ENCODE measurements at regions not wholly inside any gene's neighbourhood (a gene's known extent, or its start where the extent isn't known, plus 50 kb on each side); places are given as distances from the start of the nearest gene placed in this dataset.
A peak's percentile ranks its signal among the peaks of the same experiment; 100 is the strongest.

DNA sequence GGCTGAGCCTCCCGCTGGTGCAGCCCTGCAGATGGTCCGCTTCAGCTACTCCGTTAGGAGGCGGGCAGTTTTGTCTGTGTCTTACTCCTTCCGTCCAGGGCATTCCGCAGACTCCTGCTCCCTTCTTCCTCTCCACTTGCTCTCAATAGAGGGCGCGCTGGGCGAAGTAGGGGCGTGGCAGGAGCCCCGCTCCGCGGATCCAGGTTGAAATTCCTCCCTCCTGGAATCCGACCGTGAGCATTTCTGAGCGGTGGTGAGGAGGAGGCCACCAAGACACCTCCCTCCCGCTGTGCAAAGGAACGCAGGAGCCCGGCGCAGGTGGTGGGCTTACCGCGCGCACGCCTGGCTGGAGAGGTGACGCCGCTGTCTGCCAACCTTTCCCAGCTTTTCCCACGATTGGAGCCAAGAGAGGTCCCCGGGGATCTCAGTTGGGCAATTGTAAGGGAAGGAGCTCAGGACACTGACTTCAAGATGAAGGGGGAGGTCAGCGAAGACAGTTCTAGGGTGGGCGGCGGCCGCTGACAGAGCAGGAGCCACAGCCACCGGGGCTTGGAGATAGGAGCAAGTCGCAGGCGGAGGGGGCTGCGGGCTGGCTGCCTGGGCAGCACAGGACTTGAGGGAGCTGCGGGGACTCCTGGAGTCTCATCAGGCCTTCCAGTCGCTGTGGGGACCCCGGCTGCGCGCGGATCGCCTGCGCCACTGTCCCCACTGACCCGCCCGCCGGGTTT, 1011.3 kb downstream of the XPNPEP1 start:
- peak overlapping the region; percentile 70 for H2AFZ ChIP-seq (ENCODE audit: low read length)
- 3% methylated on average over 34 of the region's 47 CpGs; no CpG with 5 or more reads in 1 of the 2 experiments for WGBS, 2 experiments (ENCODE audit: extremely low coverage in 1 of 2, insufficient coverage in 1 of 2, insufficient read length in 1 of 2, insufficient replicate concordance in 2 of 2, low coverage in 1 of 2, low lambda C conversion rate in 2 of 2, missing lambda C conversion rate in 1 of 2)
- peak overlapping the region; percentile 90 for H3K4me2 ChIP-seq (ENCODE audit: insufficient read depth in 1 of 2, low read depth in 2 of 2, low read length in 2 of 2)
- no peak for TF ChIP-seq JUN (IDR thresholded peaks at IDR 0.05; ENCODE audit: low read depth, low read length)
- TF ChIP-seq POLR2A (IDR thresholded peaks at IDR 0.05; ENCODE audit: control extremely low read depth in 1 of 2, low read depth in 2 of 2, low read length in 2 of 2), result no peak
- TF ChIP-seq CTCF (IDR thresholded peaks at IDR 0.05; ENCODE audit: control extremely low read depth in 1 of 3, insufficient read depth in 1 of 3, low read depth in 1 of 3, low read length in 3 of 3), result peak; percentile 63 to 75 (median 67)
- TF ChIP-seq SP2 (IDR thresholded peaks at IDR 0.05; ENCODE audit: low read length), result no peak
- TF ChIP-seq SAP30 (IDR thresholded peaks at IDR 0.05; ENCODE audit: insufficient read depth, insufficient replicate concordance, low read length), result peak; percentile 36
- TF ChIP-seq POU5F1 (IDR thresholded peaks at IDR 0.05; ENCODE audit: low read depth, low read length), result 0 out of 2 replicates have a peak, but pooled peaks have one; percentile 16
- no peak for TF ChIP-seq POLR2AphosphoS5 (IDR thresholded peaks at IDR 0.05; ENCODE audit: low read depth, low read length)
- TF ChIP-seq BCL11A (IDR thresholded peaks at IDR 0.05; ENCODE audit: low read depth in 2 of 2, low read length in 2 of 2), result no peak
- TF ChIP-seq RAD21 (IDR thresholded peaks at IDR 0.05 in 1 of 2, conservative IDR thresholded peaks at IDR 0.05 in 1 of 2; ENCODE audit: low read depth in 2 of 2, low read length in 2 of 2), result peak; percentile 63 to 64
- TF ChIP-seq CREB1 (IDR thresholded peaks at IDR 0.05), result no peak; the same call in 1 of the 2 replicates

More for the DNA sequence above, 1011.3 kb downstream of the XPNPEP1 start:
- no peak overlapping the region for H3K23ac ChIP-seq (ENCODE audit: insufficient read length)
- no peak overlapping the region for H2AK5ac ChIP-seq (ENCODE audit: low read depth, low read length)
- no peak overlapping the region for H3K4ac ChIP-seq (replicated peaks; ENCODE audit: insufficient read length, low read depth, low read length)
- POLR2A ChIA-PET (ENCODE audit: partially characterized antibody), result no interaction called here
- no peaks in the 10 kb centered on the region for H3K9me3 ChIP-seq (ENCODE audit: insufficient read depth in 2 of 2, low read depth in 1 of 2, low read length in 1 of 2)
- no peak overlapping the region for H2BK15ac ChIP-seq (ENCODE audit: low read length)
- peak; percentile 64 to 94 for DNase-seq (ENCODE audit: low read depth in 1 of 2, low spot score in 2 of 2)
- no peak overlapping the region for H3K27ac ChIP-seq (ENCODE audit: low read depth, low read length)
- no peak overlapping the region for H2BK5ac ChIP-seq (ENCODE audit: low read depth, low read length)
- CTCF ChIA-PET (ENCODE audit: partially characterized antibody), result interaction anchor here (0.6 to 2.2 kb wide), 22 partner anchors 9 to 1975 kb away, joined by 3 to 12 read pairs (median 4); no protein-coding TSS in a partner anchor
- H3K23me2 ChIP-seq (ENCODE audit: low read depth, low read length), result peaks cover 5% of the 10 kb centered on the region; the same call in 1 of the 2 replicates
- H4K20me1 ChIP-seq (replicated peaks in 1 of 2; ENCODE audit: control insufficient read depth in 1 of 2, insufficient read depth in 2 of 2, low read length in 2 of 2), result no peaks in the 10 kb centered on the region
- no peaks in the 10 kb centered on the region for H3K79me1 ChIP-seq (ENCODE audit: low read depth, low read length)
- FAIRE-seq, result peak; percentile 55
- H3K4me1 ChIP-seq (replicated peaks in 1 of 4; ENCODE audit: control insufficient read depth in 3 of 4, insufficient read depth in 4 of 4, low read length in 3 of 4), result no peaks in the 10 kb centered on the region
- no peak overlapping the region for H2BK20ac ChIP-seq (ENCODE audit: low read length)
- peaks cover 0 to 1% (median 0%) of the 10 kb centered on the region in 4 experiments; a peak in 2 of 7 replicates for H3K27me3 ChIP-seq (replicated peaks in 1 of 4; ENCODE audit: control insufficient read depth in 3 of 4, extremely low read depth in 1 of 4, insufficient read depth in 3 of 4, low read length in 3 of 4)
- H4K8ac ChIP-seq (ENCODE audit: extremely low read depth, insufficient read depth, low read length), result peak overlapping the region; percentile 69; the same call in 1 of the 2 replicates
- H3K18ac ChIP-seq (ENCODE audit: extremely low read depth, low read length), result no peak overlapping the region; the same call in 1 of the 2 replicates
- H3K79me2 ChIP-seq (ENCODE audit: control insufficient read depth in 1 of 2, insufficient read depth in 2 of 2, low read length in 2 of 2), result no peaks in the 10 kb centered on the region
- no peak overlapping the region for H4K91ac ChIP-seq (replicated peaks; ENCODE audit: insufficient read length, low read length)
- no peak overlapping the region for H3K9ac ChIP-seq (replicated peaks in 1 of 4; ENCODE audit: extremely low read depth in 1 of 4, low read depth in 3 of 4, low read length in 3 of 4)
- no peak overlapping the region for H3K56ac ChIP-seq (replicated peaks; ENCODE audit: insufficient read length, low read depth, low read length)
- no peak overlapping the region for H2BK12ac ChIP-seq (ENCODE audit: low read depth, low read length)
- no peak overlapping the region for H4K5ac ChIP-seq (ENCODE audit: insufficient read length, low read depth, low read length)
- H3K4me3 ChIP-seq (ENCODE audit: extremely low read depth in 1 of 4, insufficient read depth in 2 of 4, low read depth in 3 of 4, low read length in 4 of 4), result peak overlapping the region; percentile 63 to 80 (median 70)
- no peak overlapping the region for H2BK120ac ChIP-seq (replicated peaks; ENCODE audit: low read depth, low read length)
- H3K14ac ChIP-seq (ENCODE audit: insufficient read length), result no peak overlapping the region
- H3K36me3 ChIP-seq (ENCODE audit: control insufficient read depth in 2 of 4, insufficient read depth in 4 of 4, low read length in 3 of 4), result no peaks in the 10 kb centered on the region
